ENCODE measurements at regions not wholly inside any gene's neighbourhood (a gene's known extent, or its start where the extent isn't known, plus 50 kb on each side); places are given as distances from the start of the nearest gene placed in this dataset.

- TF ChIP-seq ZNF292 (tag by site-specific recombination; IDR thresholded peaks at IDR 0.05; ENCODE audit: borderline replicate concordance, low read depth): no peak
- no peak for TF ChIP-seq ZNF391 (tag by site-specific recombination; IDR thresholded peaks at IDR 0.05; ENCODE audit: borderline replicate concordance, low read depth)
- no peak for TF ChIP-seq CTCF (tag by site-specific recombination; IDR thresholded peaks at IDR 0.05)
- no peak for TF ChIP-seq ZNF580 (tag by site-specific recombination; IDR thresholded peaks at IDR 0.05)
- TF ChIP-seq PRDM10 (tag by site-specific recombination; IDR thresholded peaks at IDR 0.05): no peak
- no peak for TF ChIP-seq ZNF510 (tag by site-specific recombination; IDR thresholded peaks at IDR 0.05; ENCODE audit: insufficient replicate concordance)
- TF ChIP-seq ZNF639 (tag by site-specific recombination; IDR thresholded peaks at IDR 0.05): no peak
- no peak for TF ChIP-seq ZNF416 (tag by site-specific recombination; IDR thresholded peaks at IDR 0.05)
- TF ChIP-seq KLF9 (tag by site-specific recombination; IDR thresholded peaks at IDR 0.05; ENCODE audit: low read depth): no peak
- TF ChIP-seq ZNF302 (tag by site-specific recombination; IDR thresholded peaks at IDR 0.05; ENCODE audit: low read depth): no peak
- TF ChIP-seq KLF17 (tag by site-specific recombination; IDR thresholded peaks at IDR 0.05): no peak
- TF ChIP-seq REST (tag by site-specific recombination; IDR thresholded peaks at IDR 0.05): no peak
- no peak for TF ChIP-seq SP2 (tag by site-specific recombination; IDR thresholded peaks at IDR 0.05)
Measured at GRCh38 chr7:52911795-52912194, 123.6 kb upstream of the POM121L12 start.

Measured in HEK293 (cell line).